HG03575 (cell line): ENCODE measurements at regions not wholly inside any gene's neighbourhood (a gene's known extent, or its start where the extent isn't known, plus 50 kb on each side); places are given as distances from the start of the nearest gene placed in this dataset.

Experiments used
- ATAC-seq: cut with Tn5 transposase; IDR thresholded peaks from one replicate; pipeline ENCODE4 v1.9.1; 2021; ENCODE audit not compliant: unreplicated experiment, insufficient number of reproducible peaks, low FRiP score; ENCODE audit errors: extremely low read depth

- no peak for ATAC-seq
Observed at GRCh38 chr2:67839242-67839641, 223.6 kb downstream of the C1D start.

GRCh38 chr2:67839668-67840067, 223.1 kb downstream of the C1D start:
- no peak for ATAC-seq

DNA sequence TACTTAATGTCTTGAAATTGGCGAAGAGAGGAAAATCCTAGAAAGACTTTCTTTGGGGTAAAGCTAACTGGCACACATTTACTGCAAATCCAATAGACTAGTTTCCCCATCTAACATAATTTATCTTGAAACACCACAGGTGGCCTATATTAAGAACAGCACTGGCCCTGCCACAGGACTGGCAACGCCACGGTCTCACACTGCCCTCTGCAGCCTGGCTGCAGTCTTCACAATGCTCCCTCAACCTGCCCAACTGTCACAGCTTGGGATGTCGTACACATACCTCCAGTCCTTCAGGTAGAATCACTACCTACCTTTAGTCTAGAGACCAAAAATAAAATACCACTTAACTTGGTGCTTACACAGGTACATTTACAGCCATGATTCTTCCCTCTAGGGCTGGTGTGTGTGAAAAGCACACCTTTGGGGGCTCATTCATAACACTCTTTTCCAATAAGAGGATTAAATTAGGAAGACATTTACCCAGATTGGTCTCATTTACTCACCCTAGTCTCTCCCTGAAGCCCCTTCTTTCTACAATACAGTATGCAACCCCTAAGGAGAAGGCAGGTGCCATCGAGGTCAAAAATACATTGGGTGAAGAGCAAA, 222.2 kb downstream of the C1D start:
- no peak for ATAC-seq

DNA sequence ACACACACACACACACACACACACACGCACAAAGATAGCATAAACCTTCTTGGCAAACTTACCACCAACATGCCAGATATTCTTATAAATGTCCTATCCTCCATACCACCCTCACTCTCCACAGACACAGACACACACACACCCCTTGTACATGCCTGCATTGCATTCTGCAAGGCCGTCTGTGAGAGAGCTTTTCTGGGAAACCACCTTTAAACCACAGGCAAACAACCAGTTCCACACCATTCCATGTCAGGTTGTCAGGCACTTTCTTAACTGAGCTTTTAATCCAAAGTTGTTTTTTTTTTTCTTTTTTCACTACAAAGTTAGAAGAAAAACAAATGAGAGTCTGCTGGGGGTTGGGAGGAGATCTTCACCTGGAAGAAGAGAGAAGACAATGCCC, 221.1 kb downstream of the C1D start:
- no peak for ATAC-seq

- ATAC-seq = no peak
Observed at GRCh38 chr2:67842375-67842959, 220.3 kb downstream of the C1D start.

GRCh38 chr2:67844024-67844540, 218.7 kb downstream of the C1D start:
- ATAC-seq = no peak

- ATAC-seq = no peak
Observed at GRCh38 chr2:67845621-67846369, 217.0 kb downstream of the C1D start.

DNA sequence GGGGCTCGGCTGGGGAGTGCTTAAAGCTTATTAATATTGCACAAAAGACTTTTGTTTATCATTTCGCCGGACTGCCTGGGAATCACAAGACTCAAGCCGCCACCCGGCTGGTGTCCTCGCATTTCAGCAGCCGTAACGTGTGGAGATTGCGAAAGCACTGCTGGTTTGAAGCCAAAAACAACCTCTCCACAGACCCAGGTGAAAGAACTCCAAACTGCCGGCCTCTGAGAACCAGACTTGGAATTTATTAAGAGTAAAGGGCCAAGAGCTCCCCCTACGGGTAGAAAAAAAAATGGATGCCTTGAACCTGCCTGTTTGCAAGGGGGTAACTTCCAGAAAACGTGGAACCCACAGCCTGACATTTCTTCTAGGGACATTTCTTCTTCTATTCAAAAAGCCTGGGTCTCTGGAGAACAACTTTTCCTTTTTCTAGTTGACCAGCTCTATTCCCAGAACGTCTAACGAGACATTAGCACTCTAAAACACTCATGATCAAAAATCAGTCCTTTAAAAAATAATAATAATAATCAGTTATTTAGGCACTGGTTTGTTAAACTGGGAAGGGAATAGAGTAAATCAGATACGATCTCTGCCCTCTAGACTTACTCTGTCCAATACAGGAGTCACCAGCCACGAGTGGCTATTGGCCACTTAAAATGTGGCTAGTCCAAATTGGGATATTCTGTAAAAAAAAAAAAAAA, 216.3 kb downstream of the C1D start:
- no peak for ATAC-seq

GRCh38 chr2:67848551-67849285, 214.1 kb downstream of the C1D start:
- ATAC-seq = no peak

GRCh38 chr2:67851016-67851415, 211.8 kb downstream of the C1D start:
- no peak for ATAC-seq

- ATAC-seq = no peak
Observed at GRCh38 chr2:67851956-67852824, 210.6 kb downstream of the C1D start.

- no peak for ATAC-seq
Observed at GRCh38 chr2:67854103-67854743, 208.6 kb downstream of the C1D start.

DNA sequence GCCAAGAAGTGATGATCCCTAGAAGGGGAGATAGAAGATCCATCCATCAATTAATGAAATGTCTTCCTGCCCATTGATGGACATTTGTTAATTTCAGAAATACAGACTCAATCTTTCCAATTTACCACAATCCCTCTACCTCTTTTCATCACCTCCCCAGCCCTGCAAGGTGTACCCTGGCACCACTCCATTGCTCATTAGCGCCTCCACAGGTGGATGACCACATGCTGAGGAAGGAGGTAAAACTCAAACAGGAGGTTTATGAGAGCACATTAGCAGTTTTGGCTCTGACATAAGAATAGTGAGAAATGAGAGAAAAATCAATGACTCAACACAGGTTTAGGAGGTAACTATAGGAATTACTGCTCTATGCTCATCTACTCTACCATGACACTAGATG, 208.0 kb downstream of the C1D start:
- ATAC-seq = no peak

DNA sequence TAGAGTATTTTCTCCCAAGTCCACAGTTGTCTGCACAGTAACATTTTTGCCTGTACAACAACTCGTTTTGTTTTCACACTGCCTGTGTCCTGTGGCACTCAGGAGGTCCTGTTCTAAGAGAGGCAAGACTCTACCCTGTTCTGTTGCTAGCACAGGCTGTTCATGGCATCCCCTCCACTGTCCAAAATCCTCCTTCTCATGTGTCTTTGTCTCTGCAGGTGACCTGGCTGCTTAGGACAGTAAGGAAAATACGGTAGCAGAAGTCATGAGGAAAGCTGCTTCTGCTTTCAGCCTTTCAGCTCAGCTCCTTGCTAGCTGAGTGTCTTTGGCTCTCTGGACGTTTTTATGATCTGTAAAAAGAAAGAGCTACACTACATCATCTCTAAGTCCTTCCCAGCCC, 205.9 kb downstream of the C1D start:
- ATAC-seq = no peak

GRCh38 chr2:67857836-67858235, 205.0 kb downstream of the C1D start:
- ATAC-seq = no peak

- no peak for ATAC-seq
Observed at GRCh38 chr2:67858886-67859285, 203.9 kb downstream of the C1D start.

DNA sequence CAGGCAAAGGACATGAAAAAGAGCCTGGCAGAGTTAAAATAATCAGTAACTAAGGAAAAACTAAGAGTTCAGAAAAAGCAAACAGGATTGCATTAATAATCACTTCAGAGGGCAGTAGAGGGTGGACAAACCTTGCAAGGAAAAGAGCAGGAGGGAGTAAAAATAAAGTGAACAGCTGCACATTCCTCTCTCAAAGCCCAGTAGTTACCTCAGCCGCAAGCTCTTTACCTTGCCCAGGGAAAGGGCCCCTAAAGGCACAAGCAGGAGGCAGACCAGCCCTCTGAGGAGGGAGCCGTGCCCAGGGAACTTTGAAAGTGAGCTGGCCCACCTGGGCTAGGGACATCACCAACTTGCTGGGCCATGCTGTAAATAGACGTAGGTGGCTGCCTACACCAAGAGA, 196.9 kb downstream of the C1D start:
- ATAC-seq = no peak

GRCh38 chr2:67867735-67868134, 195.1 kb downstream of the C1D start:
- ATAC-seq = no peak
